CD4-positive, alpha-beta T cell (primary cell): ENCODE measurements at regions not wholly inside any gene's neighbourhood (a gene's known extent, or its start where the extent isn't known, plus 50 kb on each side); places are given as distances from the start of the nearest gene placed in this dataset.
"Not testable (repeated sequence)": the region's sequence is repeated elsewhere in the genome, so short reads cannot be mapped to it uniquely, and the experiment has no call there.

Source experiments
- ATAC-seq: fragments of 200-7000 bp; cut with Tn5 transposase; one replicate; pipeline ENCODE4 v1.10.0; 2022; ENCODE audit warnings: mild to moderate bottlenecking; ENCODE audit not compliant: poor library complexity
- CTCF ChIA-PET: fragments of 350-600 bp; sonication (Branson Sonifier 250); formaldehyde crosslinking; loops from one replicate; lab custom pipeline; 2021; ENCODE audit warnings: antibody characterized with exemption, inconsistent platforms; lab: Charles Lee
- POLR2A ChIA-PET: fragments of 350-600 bp; sonication (Branson Sonifier 250); formaldehyde crosslinking; loops from one replicate; lab custom pipeline; 2021; ENCODE audit warnings: antibody characterized with exemption, inconsistent platforms; lab: Charles Lee
- DNase-seq, 14 experiments: peaks; one replicate each; pipeline ENCODE4 v3.0.0-alpha.2; 2013 to 2020; ENCODE audit warnings: mixed read lengths in 2 of 14
- H3K27ac ChIP-seq, 2 donors: one replicate each; pipeline versions ENCODE4 v1.5.1 to v1.7.0; 2013; ENCODE audit warnings: low read length in 2 of 2, low read depth in 1 of 2, mild to moderate bottlenecking in 1 of 2
- H3K27me3 ChIP-seq, 2 experiments: 1 replicate in 1 of 2; 2 replicates in 1 of 2; pipeline versions ENCODE4 v1.6.1 to v1.7.0; 2013; ENCODE audit warnings: low read length in 2 of 2, control low read depth in 1 of 2, mild to moderate bottlenecking in 1 of 2, moderate library complexity in 1 of 2; ENCODE audit not compliant: insufficient read depth in 2 of 2, control insufficient read depth in 1 of 2
- H3K36me3 ChIP-seq: one replicate; pipeline ENCODE4 v1.6.1; 2013; ENCODE audit warnings: low read length, control low read depth; ENCODE audit not compliant: insufficient read depth
- H3K4me1 ChIP-seq: one replicate; pipeline ENCODE4 v1.6.1; 2013; ENCODE audit warnings: low read length, control low read depth; ENCODE audit not compliant: insufficient read depth
- H3K4me3 ChIP-seq: one replicate; pipeline ENCODE4 v1.5.1; 2013; ENCODE audit warnings: mild to moderate bottlenecking, low read length, moderate library complexity
- H3K9me3 ChIP-seq, 2 experiments: 1 replicate in 1 of 2; 2 replicates in 1 of 2; pipeline versions ENCODE4 v1.6.1 to v1.7.0; 2013; ENCODE audit warnings: low read length in 2 of 2, mild to moderate bottlenecking in 2 of 2, control low read depth in 1 of 2, moderate library complexity in 1 of 2; ENCODE audit not compliant: control insufficient read depth in 1 of 2, insufficient read depth in 1 of 2
- H3K27ac Mint-ChIP-seq: one replicate; pipeline ENCODE4 v1.8.0; 2020; ENCODE audit warnings: mixed read lengths
- H3K27me3 Mint-ChIP-seq: one replicate; pipeline ENCODE4 v1.8.0; 2021; ENCODE audit warnings: mixed read lengths
- H3K36me3 Mint-ChIP-seq: one replicate; pipeline ENCODE4 v1.8.0; 2021; ENCODE audit warnings: low read depth, mixed read lengths
- H3K4me1 Mint-ChIP-seq: one replicate; pipeline ENCODE4 v1.8.0; 2021; ENCODE audit warnings: low read depth, mixed read lengths
- H3K4me3 Mint-ChIP-seq: one replicate; pipeline ENCODE4 v1.8.0; 2020; ENCODE audit warnings: mild to moderate bottlenecking, mixed read lengths
- H3K9me3 Mint-ChIP-seq: one replicate; pipeline ENCODE4 v1.8.0; 2020; ENCODE audit warnings: mixed read lengths
- CTCF ChIP-seq: fragments of 200-600 bp; IDR thresholded peaks from one replicate; pipeline ENCODE4 v1.8.0; 2022; ENCODE audit warnings: antibody characterized with exemption, mild to moderate bottlenecking
- intact Hi-C, 2 experiments: fragments of 100-400 bp; cut with DNase I in 1 of 2; cut with micrococcal nuclease in 1 of 2; formaldehyde crosslinking; loops; one replicate each; pipeline versions ENCODE4 v1.15.1 to v1.9.0; 2023 to 2025; cut with DNase I, micrococcal nuclease

- no peak for TF ChIP-seq CTCF
- Histone ChIP-seq H3K27ac (no peak overlapping the region), H3K4me3 (no peak overlapping the region), H3K36me3 (no peaks in the 10 kb centered on the region), H3K4me1 (no peaks in the 10 kb centered on the region), H3K9me3 (no peaks in the 10 kb centered on the region), H3K27me3 (no peaks in the 10 kb centered on the region)
- no peak for DNase-seq
- Mint-ChIP-seq H3K4me1 (no peaks in the 10 kb centered on the region), H3K27ac (no peak overlapping the region), H3K27me3 (peaks cover 10% of the 10 kb centered on the region), H3K9me3 (no peaks in the 10 kb centered on the region), H3K36me3 (no peaks in the 10 kb centered on the region), H3K4me3 (no peak overlapping the region)
- ChIA-PET POLR2A (no interaction called here), CTCF (no interaction called here)
- no peak for ATAC-seq
- intact Hi-C loops: no loop called here
These were observed 284.9 kb downstream of the C1D start for GRCh38 chr2:67777836-67778429.

GRCh38 chr2:67780841-67781240 is 282.0 kb downstream of the C1D start:
- POLR2A ChIA-PET, H3K36me3 Mint-ChIP-seq, H3K4me3 ChIP-seq, H3K4me1 ChIP-seq, intact Hi-C loops, ATAC-seq, H3K27ac Mint-ChIP-seq, H3K27me3 ChIP-seq, DNase-seq, H3K4me1 Mint-ChIP-seq, H3K27ac ChIP-seq, CTCF ChIA-PET, H3K27me3 Mint-ChIP-seq, H3K9me3 ChIP-seq, H3K36me3 ChIP-seq, H3K9me3 Mint-ChIP-seq, H3K4me3 Mint-ChIP-seq: not testable (repeated sequence)

- H3K9me3 Mint-ChIP-seq: no peaks in the 10 kb centered on the region
- no peaks in the 10 kb centered on the region for H3K36me3 Mint-ChIP-seq
- Histone ChIP-seq H3K4me1 (no peaks in the 10 kb centered on the region), H3K27ac (no peak overlapping the region), H3K9me3 (no peaks in the 10 kb centered on the region), H3K27me3 (no peaks in the 10 kb centered on the region), H3K36me3 (no peaks in the 10 kb centered on the region), H3K4me3 (no peak overlapping the region)
- CTCF ChIA-PET: no interaction called here
- no peaks in the 10 kb centered on the region for H3K4me1 Mint-ChIP-seq
- intact Hi-C loops: no loop called here
- peaks cover 10% of the 10 kb centered on the region for H3K27me3 Mint-ChIP-seq
- DNase-seq (no peak), ATAC-seq (no peak)
- POLR2A ChIA-PET: no interaction called here
- H3K4me3 Mint-ChIP-seq: no peak overlapping the region
- no peak overlapping the region for H3K27ac Mint-ChIP-seq
- TF ChIP-seq CTCF: no peak
These were observed 280.4 kb downstream of the C1D start for GRCh38 chr2:67782443-67782842.

DNA sequence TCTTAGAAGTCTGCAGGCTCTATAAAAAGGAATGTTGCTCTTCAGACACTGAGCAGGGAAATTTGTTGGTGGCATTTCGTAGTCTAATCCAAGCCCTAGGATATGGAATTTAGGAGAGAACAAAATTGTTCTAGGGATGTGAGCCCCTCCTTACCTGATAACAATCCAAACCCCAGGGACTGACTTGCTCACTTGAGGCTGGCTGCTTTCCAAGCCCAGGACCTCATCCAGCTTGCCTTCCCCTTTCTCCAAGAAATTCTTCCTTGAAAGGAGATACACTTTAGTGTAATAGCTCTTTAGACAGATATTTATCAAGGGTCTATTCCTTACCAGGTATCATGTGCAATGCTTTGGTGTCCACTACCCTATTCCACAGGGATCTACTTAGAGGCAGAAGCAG is 279.8 kb downstream of the C1D start:
- intact Hi-C loops: no loop called here
- H3K36me3 Mint-ChIP-seq: no peaks in the 10 kb centered on the region

More for the DNA sequence above, 279.8 kb downstream of the C1D start:
- Mint-ChIP-seq H3K4me1 (no peaks in the 10 kb centered on the region), H3K27me3 (peaks cover 10% of the 10 kb centered on the region), H3K9me3 (no peaks in the 10 kb centered on the region), H3K27ac (no peak overlapping the region), H3K4me3 (no peak overlapping the region)
- no peak overlapping the region for H3K4me3 ChIP-seq
- POLR2A ChIA-PET: no interaction called here
- H3K27me3 ChIP-seq: no peaks in the 10 kb centered on the region
- H3K36me3 ChIP-seq: no peaks in the 10 kb centered on the region
- no peak for ATAC-seq
- no peaks in the 10 kb centered on the region for H3K4me1 ChIP-seq
- no peak for DNase-seq
- H3K9me3 ChIP-seq: no peaks in the 10 kb centered on the region
- CTCF ChIA-PET: no interaction called here
- no peak overlapping the region for H3K27ac ChIP-seq
- no peak for TF ChIP-seq CTCF
